ENCODE measurements at regions not wholly inside any gene's neighbourhood (a gene's known extent, or its start where the extent isn't known, plus 50 kb on each side); places are given as distances from the start of the nearest gene placed in this dataset.

DNA sequence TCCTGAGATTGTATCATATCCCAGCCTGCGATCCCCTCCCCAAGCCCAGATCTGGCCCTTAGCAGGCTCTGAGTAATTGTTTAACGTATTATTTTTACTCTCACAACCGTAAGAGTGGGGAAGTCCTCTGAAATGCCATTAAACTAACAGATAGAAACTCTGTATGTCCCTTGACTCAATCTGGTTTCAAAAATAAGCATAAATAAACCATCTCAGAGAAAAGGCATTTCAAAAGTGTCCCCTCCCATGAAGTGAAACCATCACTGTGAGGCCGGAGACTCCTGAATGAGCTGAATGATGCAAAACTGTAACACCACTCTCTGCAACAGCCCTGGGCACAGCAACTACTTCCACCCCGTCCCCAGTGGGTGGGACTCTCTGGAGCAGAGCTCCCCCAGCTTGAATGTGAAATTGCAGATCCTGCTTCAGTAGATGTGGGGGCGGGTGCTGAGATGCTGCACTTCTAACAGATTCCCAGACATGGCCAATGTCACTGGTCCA, 104.1 kb downstream of the SYF2 start:
- ATAC-seq (ENCODE audit: low read depth) (no peak), DNase-seq (ENCODE audit: low spot score) (no peak)
- TF ChIP-seq, protein P1, sequence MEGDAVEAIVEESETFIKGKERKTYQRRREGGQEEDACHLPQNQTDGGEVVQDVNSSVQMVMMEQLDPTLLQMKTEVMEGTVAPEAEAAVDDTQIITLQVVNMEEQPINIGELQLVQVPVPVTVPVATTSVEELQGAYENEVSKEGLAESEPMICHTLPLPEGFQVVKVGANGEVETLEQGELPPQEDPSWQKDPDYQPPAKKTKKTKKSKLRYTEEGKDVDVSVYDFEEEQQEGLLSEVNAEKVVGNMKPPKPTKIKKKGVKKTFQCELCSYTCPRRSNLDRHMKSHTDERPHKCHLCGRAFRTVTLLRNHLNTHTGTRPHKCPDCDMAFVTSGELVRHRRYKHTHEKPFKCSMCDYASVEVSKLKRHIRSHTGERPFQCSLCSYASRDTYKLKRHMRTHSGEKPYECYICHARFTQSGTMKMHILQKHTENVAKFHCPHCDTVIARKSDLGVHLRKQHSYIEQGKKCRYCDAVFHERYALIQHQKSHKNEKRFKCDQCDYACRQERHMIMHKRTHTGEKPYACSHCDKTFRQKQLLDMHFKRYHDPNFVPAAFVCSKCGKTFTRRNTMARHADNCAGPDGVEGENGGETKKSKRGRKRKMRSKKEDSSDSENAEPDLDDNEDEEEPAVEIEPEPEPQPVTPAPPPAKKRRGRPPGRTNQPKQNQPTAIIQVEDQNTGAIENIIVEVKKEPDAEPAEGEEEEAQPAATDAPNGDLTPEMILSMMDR (IDR thresholded peaks at IDR 0.05; ENCODE audit: poor library complexity, severe bottlenecking): no peak
- Histone ChIP-seq H3K9me3 (ENCODE audit: severe bottlenecking) (no peaks in the 10 kb centered on the region), H3K27me3 (ENCODE audit: insufficient read depth, poor library complexity, severe bottlenecking) (no peaks in the 10 kb centered on the region), H3K36me3 (ENCODE audit: low read depth) (no peaks in the 10 kb centered on the region), H3K27ac (ENCODE audit: poor library complexity, severe bottlenecking) (no peak overlapping the region), H3K4me3 (ENCODE audit: severe bottlenecking) (no peak overlapping the region), H3K4me1 (ENCODE audit: insufficient read depth, poor library complexity, severe bottlenecking) (no peaks in the 10 kb centered on the region)

- ATAC-seq (ENCODE audit: low read depth): no peak
- Histone ChIP-seq H3K4me1 (ENCODE audit: insufficient read depth, poor library complexity, severe bottlenecking) (no peaks in the 10 kb centered on the region), H3K4me3 (ENCODE audit: severe bottlenecking) (no peak overlapping the region), H3K27ac (ENCODE audit: poor library complexity, severe bottlenecking) (no peak overlapping the region), H3K36me3 (ENCODE audit: low read depth) (no peaks in the 10 kb centered on the region), H3K9me3 (ENCODE audit: severe bottlenecking) (no peaks in the 10 kb centered on the region), H3K27me3 (ENCODE audit: insufficient read depth, poor library complexity, severe bottlenecking) (no peaks in the 10 kb centered on the region)
- TF ChIP-seq, protein P1 (IDR thresholded peaks at IDR 0.05; ENCODE audit: poor library complexity, severe bottlenecking): no peak
- DNase-seq (ENCODE audit: low spot score): no peak
These were observed 105.7 kb downstream of the SYF2 start for GRCh38 chr1:25126562-25126961.

DNA sequence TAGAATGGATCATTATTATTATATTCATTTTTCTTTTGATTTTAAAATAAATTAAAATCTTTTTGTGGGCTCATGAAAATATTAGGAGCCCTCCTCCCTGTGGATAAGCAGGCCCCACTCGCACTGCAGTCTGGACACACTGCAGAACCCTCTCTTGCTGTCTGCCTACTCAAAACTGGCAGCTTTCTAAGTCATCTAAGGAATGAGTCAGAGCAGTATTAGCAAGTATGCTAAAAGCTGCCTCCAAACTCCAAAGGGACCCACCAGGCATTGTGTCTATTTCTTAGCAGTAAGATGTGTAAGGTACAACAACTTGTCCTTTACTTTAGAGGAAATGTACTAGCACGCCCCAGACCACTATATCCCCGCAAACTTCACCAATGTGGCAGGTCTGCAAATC, 108.8 kb downstream of the SYF2 start:
- Histone ChIP-seq H3K27me3 (ENCODE audit: insufficient read depth, poor library complexity, severe bottlenecking) (no peaks in the 10 kb centered on the region), H3K27ac (ENCODE audit: poor library complexity, severe bottlenecking) (no peak overlapping the region), H3K4me3 (ENCODE audit: severe bottlenecking) (no peak overlapping the region), H3K9me3 (ENCODE audit: severe bottlenecking) (no peaks in the 10 kb centered on the region), H3K4me1 (ENCODE audit: insufficient read depth, poor library complexity, severe bottlenecking) (no peaks in the 10 kb centered on the region), H3K36me3 (ENCODE audit: low read depth) (no peaks in the 10 kb centered on the region)
- ATAC-seq (ENCODE audit: low read depth): no peak
- TF ChIP-seq, protein P1 (IDR thresholded peaks at IDR 0.05; ENCODE audit: poor library complexity, severe bottlenecking): no peak
- DNase-seq (ENCODE audit: low spot score): no peak

GRCh38 chr1:25122747-25123146, 109.6 kb downstream of the SYF2 start:
- Histone ChIP-seq H3K4me3 (ENCODE audit: severe bottlenecking) (no peak overlapping the region), H3K27me3 (ENCODE audit: insufficient read depth, poor library complexity, severe bottlenecking) (no peaks in the 10 kb centered on the region), H3K27ac (ENCODE audit: poor library complexity, severe bottlenecking) (no peak overlapping the region), H3K9me3 (ENCODE audit: severe bottlenecking) (no peaks in the 10 kb centered on the region), H3K36me3 (ENCODE audit: low read depth) (no peaks in the 10 kb centered on the region), H3K4me1 (ENCODE audit: insufficient read depth, poor library complexity, severe bottlenecking) (no peaks in the 10 kb centered on the region)
- TF ChIP-seq, protein P1 (IDR thresholded peaks at IDR 0.05; ENCODE audit: poor library complexity, severe bottlenecking): no peak
- no peak for ATAC-seq (ENCODE audit: low read depth)
- DNase-seq (ENCODE audit: low spot score): no peak

GRCh38 chr1:25120281-25120680, 112.0 kb downstream of the SYF2 start:
- TF ChIP-seq, protein P1 (IDR thresholded peaks at IDR 0.05; ENCODE audit: poor library complexity, severe bottlenecking): no peak
- H3K36me3 ChIP-seq (ENCODE audit: low read depth): no peaks in the 10 kb centered on the region
- no peaks in the 10 kb centered on the region for H3K4me1 ChIP-seq (ENCODE audit: insufficient read depth, poor library complexity, severe bottlenecking)
- no peaks in the 10 kb centered on the region for H3K9me3 ChIP-seq (ENCODE audit: severe bottlenecking)
- DNase-seq (ENCODE audit: low spot score) (no peak), ATAC-seq (ENCODE audit: low read depth) (no peak)
- H3K27me3 ChIP-seq (ENCODE audit: insufficient read depth, poor library complexity, severe bottlenecking): no peaks in the 10 kb centered on the region
- no peak overlapping the region for H3K27ac ChIP-seq (ENCODE audit: poor library complexity, severe bottlenecking)
- H3K4me3 ChIP-seq (ENCODE audit: severe bottlenecking): no peak overlapping the region

Data from RWPE2 (cell line).